HG03139 (cell line): ENCODE measurements at regions not wholly inside any gene's neighbourhood (a gene's known extent, or its start where the extent isn't known, plus 50 kb on each side); places are given as distances from the start of the nearest gene placed in this dataset.
A peak's percentile ranks its signal among the peaks of the same experiment; 100 is the strongest.

Source experiments
- ATAC-seq: cut with Tn5 transposase; IDR thresholded peaks from one replicate; pipeline ENCODE4 v1.9.1; 2021; ENCODE audit not compliant: unreplicated experiment

- no peak for ATAC-seq
Measured at GRCh38 chr2:176388861-176389260, 119.6 kb downstream of the MTX2 start.

GRCh38 chr2:176390276-176391147 lies 121.3 kb downstream of the MTX2 start:
- no peak for ATAC-seq

GRCh38 chr2:176391148-176391419 lies 121.8 kb downstream of the MTX2 start:
- no peak for ATAC-seq

- no peak for ATAC-seq
Measured at GRCh38 chr2:176392249-176392648, 123.0 kb downstream of the MTX2 start.

- no peak for ATAC-seq
Measured at GRCh38 chr2:176392744-176393414, 123.6 kb downstream of the MTX2 start.

GRCh38 chr2:176395273-176395854 lies 126.1 kb downstream of the MTX2 start:
- ATAC-seq: no peak

GRCh38 chr2:176398243-176399073 lies 129.2 kb downstream of the MTX2 start:
- ATAC-seq: no peak

- no peak for ATAC-seq
Measured at GRCh38 chr2:176399074-176399598, 129.9 kb downstream of the MTX2 start.

- peak; percentile 65 for ATAC-seq
Measured at GRCh38 chr2:176405477-176405876, 136.2 kb downstream of the MTX2 start.

GRCh38 chr2:176407706-176408105 lies 138.5 kb downstream of the MTX2 start:
- ATAC-seq: no peak

GRCh38 chr2:176409671-176410070 lies 140.4 kb downstream of the MTX2 start:
- ATAC-seq: no peak

- no peak for ATAC-seq
Measured at GRCh38 chr2:176412136-176412535, 142.9 kb downstream of the MTX2 start.

GRCh38 chr2:176413786-176414185 lies 144.5 kb downstream of the MTX2 start:
- ATAC-seq: no peak

GRCh38 chr2:176414641-176415040 lies 145.4 kb downstream of the MTX2 start:
- ATAC-seq: no peak

GRCh38 chr2:176415174-176415895 lies 146.1 kb downstream of the MTX2 start:
- ATAC-seq: no peak

GRCh38 chr2:176415937-176416499 lies 146.8 kb downstream of the MTX2 start:
- no peak for ATAC-seq

- no peak for ATAC-seq
Measured at GRCh38 chr2:176418768-176419167, 149.5 kb downstream of the MTX2 start.

GRCh38 chr2:176419591-176420071 lies 150.4 kb downstream of the MTX2 start:
- ATAC-seq: no peak

GRCh38 chr2:176421297-176422050 lies 152.2 kb downstream of the MTX2 start:
- no peak for ATAC-seq
